PC-9 (cell line): ENCODE measurements at regions not wholly inside any gene's neighbourhood (a gene's known extent, or its start where the extent isn't known, plus 50 kb on each side); places are given as distances from the start of the nearest gene placed in this dataset.

ENCODE experiments used
- EZH2 ChIP-seq: fragments of 200-600 bp; sonication (generic); IDR thresholded peaks from 2 replicates; pipeline ENCODE4 v1.8.0; 2017; ENCODE audit warnings: antibody characterized with exemption, low read depth
- TF ChIP-seq, protein P1 (sequence below): fragments of 200-600 bp; sonication (generic); conservative IDR thresholded peaks from 2 replicates; pipeline ENCODE4 v1.6.1; 2017; ENCODE audit warnings: mixed run types, antibody characterized with exemption, mild to moderate bottlenecking, moderate library complexity

- TF ChIP-seq, protein P1, sequence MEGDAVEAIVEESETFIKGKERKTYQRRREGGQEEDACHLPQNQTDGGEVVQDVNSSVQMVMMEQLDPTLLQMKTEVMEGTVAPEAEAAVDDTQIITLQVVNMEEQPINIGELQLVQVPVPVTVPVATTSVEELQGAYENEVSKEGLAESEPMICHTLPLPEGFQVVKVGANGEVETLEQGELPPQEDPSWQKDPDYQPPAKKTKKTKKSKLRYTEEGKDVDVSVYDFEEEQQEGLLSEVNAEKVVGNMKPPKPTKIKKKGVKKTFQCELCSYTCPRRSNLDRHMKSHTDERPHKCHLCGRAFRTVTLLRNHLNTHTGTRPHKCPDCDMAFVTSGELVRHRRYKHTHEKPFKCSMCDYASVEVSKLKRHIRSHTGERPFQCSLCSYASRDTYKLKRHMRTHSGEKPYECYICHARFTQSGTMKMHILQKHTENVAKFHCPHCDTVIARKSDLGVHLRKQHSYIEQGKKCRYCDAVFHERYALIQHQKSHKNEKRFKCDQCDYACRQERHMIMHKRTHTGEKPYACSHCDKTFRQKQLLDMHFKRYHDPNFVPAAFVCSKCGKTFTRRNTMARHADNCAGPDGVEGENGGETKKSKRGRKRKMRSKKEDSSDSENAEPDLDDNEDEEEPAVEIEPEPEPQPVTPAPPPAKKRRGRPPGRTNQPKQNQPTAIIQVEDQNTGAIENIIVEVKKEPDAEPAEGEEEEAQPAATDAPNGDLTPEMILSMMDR: no peak
- TF ChIP-seq EZH2: no peak
Observed at GRCh38 chr22:26086359-26086758, 82.9 kb upstream of the SEZ6L start.
